ENCODE measurements at regions not wholly inside any gene's neighbourhood (a gene's known extent, or its start where the extent isn't known, plus 50 kb on each side); places are given as distances from the start of the nearest gene placed in this dataset.

DNA sequence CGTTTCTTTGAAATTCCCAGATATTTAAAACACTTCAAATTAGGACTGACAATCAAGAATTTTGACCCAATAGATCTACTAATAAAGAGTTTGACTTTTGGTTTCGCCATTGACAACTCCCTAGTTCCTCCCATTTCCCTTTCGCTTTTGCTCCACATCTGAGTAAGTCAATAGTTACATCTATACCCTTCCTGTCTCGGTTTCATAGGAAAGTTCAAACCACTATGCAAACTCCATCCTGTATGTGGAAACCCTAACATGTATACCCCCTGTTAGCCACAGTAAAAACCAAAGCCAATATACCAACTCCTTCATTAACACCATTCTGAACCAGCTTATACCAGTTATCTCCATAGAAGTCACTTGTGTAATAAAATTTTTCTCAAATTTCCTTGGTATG lies 311.1 kb downstream of the MMUT start:
- no peak for TF ChIP-seq POLR2AphosphoS5 (IDR thresholded peaks at IDR 0.05; ENCODE audit: low read depth)
- TF ChIP-seq CTCF (IDR thresholded peaks at IDR 0.05; ENCODE audit: insufficient read depth, low read length): no peak
